Neuron (in vitro differentiated cells): ENCODE measurements at regions not wholly inside any gene's neighbourhood (a gene's known extent, or its start where the extent isn't known, plus 50 kb on each side); places are given as distances from the start of the nearest gene placed in this dataset.

Experiments used
- H2AFZ ChIP-seq: one replicate; pipeline ENCODE4 v1.6.1; 2013; ENCODE audit warnings: low read depth, mild to moderate bottlenecking, inconsistent platforms, low read length, moderate library complexity
- H3K27me3 ChIP-seq: one replicate; pipeline ENCODE4 v1.6.1; 2013; ENCODE audit warnings: low read length; ENCODE audit not compliant: insufficient read depth
- H3K36me3 ChIP-seq: one replicate; pipeline ENCODE4 v1.6.1; 2013; ENCODE audit warnings: low read length; ENCODE audit not compliant: insufficient read depth
- H3K4me1 ChIP-seq: one replicate; pipeline ENCODE4 v1.6.1; 2013; ENCODE audit warnings: low read length; ENCODE audit not compliant: insufficient read depth
- H3K4me3 ChIP-seq: 2 replicates; pipeline ENCODE4 v1.5.1; 2013; ENCODE audit warnings: mild to moderate bottlenecking, low read length, moderate library complexity
- H3K9me3 ChIP-seq: one replicate; pipeline ENCODE4 v1.6.1; 2013; ENCODE audit warnings: low read length

GRCh38 chr11:70698871-70699270, 300.5 kb downstream of the CTTN start:
- Histone ChIP-seq H3K27me3 (no peaks in the 10 kb centered on the region), H3K4me1 (peaks cover 6% of the 10 kb centered on the region), H3K36me3 (no peaks in the 10 kb centered on the region), H2AFZ (no peak overlapping the region), H3K4me3 (no peak overlapping the region), H3K9me3 (no peaks in the 10 kb centered on the region)

GRCh38 chr11:70699294-70700221, 301.2 kb downstream of the CTTN start:
- H2AFZ ChIP-seq, result no peak overlapping the region
- H3K4me3 ChIP-seq, result no peak overlapping the region
- no peaks in the 10 kb centered on the region for H3K36me3 ChIP-seq
- H3K4me1 ChIP-seq, result peaks cover 11% of the 10 kb centered on the region
- no peaks in the 10 kb centered on the region for H3K27me3 ChIP-seq
- no peaks in the 10 kb centered on the region for H3K9me3 ChIP-seq

GRCh38 chr11:70700453-70700852, 302.1 kb downstream of the CTTN start:
- H3K4me1 ChIP-seq, result peaks cover 11% of the 10 kb centered on the region
- H3K4me3 ChIP-seq, result no peak overlapping the region
- H3K36me3 ChIP-seq, result no peaks in the 10 kb centered on the region
- H2AFZ ChIP-seq, result no peak overlapping the region
- H3K9me3 ChIP-seq, result peaks cover 2% of the 10 kb centered on the region
- H3K27me3 ChIP-seq, result no peaks in the 10 kb centered on the region

- peaks cover 2% of the 10 kb centered on the region for H3K9me3 ChIP-seq
- H3K36me3 ChIP-seq, result no peaks in the 10 kb centered on the region
- H2AFZ ChIP-seq, result no peak overlapping the region
- H3K27me3 ChIP-seq, result no peaks in the 10 kb centered on the region
- no peak overlapping the region for H3K4me3 ChIP-seq
- H3K4me1 ChIP-seq, result peaks cover 11% of the 10 kb centered on the region
These were observed 302.5 kb downstream of the CTTN start for GRCh38 chr11:70700871-70701270.

- no peaks in the 10 kb centered on the region for H3K36me3 ChIP-seq
- peaks cover 2% of the 10 kb centered on the region for H3K9me3 ChIP-seq
- no peaks in the 10 kb centered on the region for H3K27me3 ChIP-seq
- H3K4me1 ChIP-seq, result peaks cover 11% of the 10 kb centered on the region
- no peak overlapping the region for H3K4me3 ChIP-seq
- H2AFZ ChIP-seq, result no peak overlapping the region
These were observed 303.8 kb downstream of the CTTN start for GRCh38 chr11:70702040-70702648.

GRCh38 chr11:70703141-70704064, 305.1 kb downstream of the CTTN start:
- Histone ChIP-seq H3K4me3 (no peak overlapping the region), H3K36me3 (no peaks in the 10 kb centered on the region), H3K4me1 (peaks cover 11% of the 10 kb centered on the region), H2AFZ (no peak overlapping the region), H3K9me3 (peaks cover 2% of the 10 kb centered on the region), H3K27me3 (no peaks in the 10 kb centered on the region)

GRCh38 chr11:70705097-70705496, 306.8 kb downstream of the CTTN start:
- no peaks in the 10 kb centered on the region for H3K36me3 ChIP-seq
- H3K27me3 ChIP-seq, result no peaks in the 10 kb centered on the region
- no peak overlapping the region for H2AFZ ChIP-seq

GRCh38 chr11:70705930-70706329, 307.6 kb downstream of the CTTN start:
- Histone ChIP-seq H3K4me3 (no peak overlapping the region), H3K4me1 (peaks cover 11% of the 10 kb centered on the region), H3K27me3 (no peaks in the 10 kb centered on the region), H3K9me3 (peaks cover 2% of the 10 kb centered on the region), H2AFZ (no peak overlapping the region), H3K36me3 (no peaks in the 10 kb centered on the region)

More at GRCh38 chr11:70705097-70705496, 306.8 kb downstream of the CTTN start:
- Histone ChIP-seq H3K9me3 (peaks cover 2% of the 10 kb centered on the region), H3K4me3 (no peak overlapping the region), H3K4me1 (peaks cover 11% of the 10 kb centered on the region)

GRCh38 chr11:70707821-70708220, 309.5 kb downstream of the CTTN start:
- H3K4me3 ChIP-seq, result no peak overlapping the region
- H3K27me3 ChIP-seq, result no peaks in the 10 kb centered on the region
- no peak overlapping the region for H2AFZ ChIP-seq
- H3K36me3 ChIP-seq, result no peaks in the 10 kb centered on the region
- H3K9me3 ChIP-seq, result peaks cover 2% of the 10 kb centered on the region
- peaks cover 11% of the 10 kb centered on the region for H3K4me1 ChIP-seq

GRCh38 chr11:70709596-70709995, 311.3 kb downstream of the CTTN start:
- H3K4me3 ChIP-seq, result no peak overlapping the region
- H3K36me3 ChIP-seq, result no peaks in the 10 kb centered on the region
- no peaks in the 10 kb centered on the region for H3K4me1 ChIP-seq
- H3K27me3 ChIP-seq, result no peaks in the 10 kb centered on the region
- peaks cover 2% of the 10 kb centered on the region for H3K9me3 ChIP-seq
- H2AFZ ChIP-seq, result no peak overlapping the region

GRCh38 chr11:70710192-70710591, 311.9 kb downstream of the CTTN start:
- Histone ChIP-seq H2AFZ (no peak overlapping the region), H3K36me3 (no peaks in the 10 kb centered on the region), H3K9me3 (peaks cover 1% of the 10 kb centered on the region), H3K27me3 (no peaks in the 10 kb centered on the region), H3K4me3 (no peak overlapping the region), H3K4me1 (no peaks in the 10 kb centered on the region)

- no peaks in the 10 kb centered on the region for H3K9me3 ChIP-seq
These were observed 312.3 kb downstream of the CTTN start for GRCh38 chr11:70710601-70711000.

More at GRCh38 chr11:70710601-70711000, 312.3 kb downstream of the CTTN start:
- Histone ChIP-seq H3K36me3 (no peaks in the 10 kb centered on the region), H3K4me1 (no peaks in the 10 kb centered on the region), H3K4me3 (no peak overlapping the region), H2AFZ (no peak overlapping the region), H3K27me3 (no peaks in the 10 kb centered on the region)
